K562 (cell line): ENCODE measurements at regions not wholly inside any gene's neighbourhood (a gene's known extent, or its start where the extent isn't known, plus 50 kb on each side); places are given as distances from the start of the nearest gene placed in this dataset.

Experiments
- ATAC-seq: fragments of 200-7000 bp; cut with Tn5 transposase; 3 replicates; pipeline ENCODE4 v1.9.1; 2020; ENCODE audit warnings: moderate library complexity
- BruUV-seq: library from RNA; stranded (reverse); fragments of 400-500 nt; replicated peaks from 2 replicates; lab custom pipeline; 2021; lab: Mats Ljungman, UMichigan
- CTCF ChIA-PET: fragments of 300-600 bp; formaldehyde crosslinking; extraction: SDS; loops from one replicate; lab custom pipeline; 2021; ENCODE audit warnings: low intra/inter-chr PET ratio; lab: Yijun Ruan, JAX
- POLR2A ChIA-PET: fragments of 300-600, 350-650 bp; sonication (Branson Sonifier 250); formaldehyde crosslinking; extraction: SDS; loops from one replicate; lab custom pipeline; 2021; ENCODE audit warnings: antibody characterized with exemption, inconsistent platforms; lab: Yijun Ruan, JAX
- DNase-seq, 4 experiments: peaks; one replicate each; pipeline versions ENCODE4 v3.0.0 to v3.0.0-alpha.2; 2011 to 2018; ENCODE audit warnings: low spot score in 3 of 4, mixed read lengths in 3 of 4; ENCODE audit errors: extremely low read depth in 1 of 4
- FAIRE-seq: peaks from 2 replicates; lab custom pipeline; 2011; peaks lifted over from hg19 to GRCh38; lab: Jason Lieb, UNC
- H2AFZ ChIP-seq: 2 replicates; pipeline ENCODE4 v1.6.0; 2011; ENCODE audit warnings: low read depth, low read length, control low read depth, inconsistent platforms
- H3K27ac ChIP-seq: fragments of 200-600 bp; 3 replicates; pipeline ENCODE4 v1.8.0; 2011; ENCODE audit warnings: low read depth, mild to moderate bottlenecking, control low read depth, inconsistent platforms, low read length, moderate library complexity, mixed read lengths; ENCODE audit errors: extremely low read depth
- H3K27me3 ChIP-seq, 2 experiments: fragments of 300-600 bp in 1 of 2; 2 replicates in 1 of 2; 3 replicates in 1 of 2; pipeline versions ENCODE4 v1.6.0 to v1.8.0; 2011; ENCODE audit warnings: inconsistent platforms in 2 of 2, low read length in 2 of 2, mild to moderate bottlenecking in 1 of 2, mixed read lengths in 1 of 2, moderate library complexity in 1 of 2; ENCODE audit not compliant: control insufficient read depth in 2 of 2, insufficient read depth in 2 of 2
- H3K36me3 ChIP-seq: fragments of 300-600 bp; 3 replicates; pipeline ENCODE4 v1.8.0; 2011; ENCODE audit warnings: mild to moderate bottlenecking, low read length, inconsistent platforms; ENCODE audit not compliant: control insufficient read depth, insufficient read depth
- H3K4me1 ChIP-seq, 2 experiments: fragments of 200-600 bp in 1 of 2; replicated peaks in 1 of 2; 2 replicates in 1 of 2; 3 replicates in 1 of 2; pipeline versions ENCODE4 v1.5.1 to v1.8.0; 2011; ENCODE audit warnings: inconsistent platforms in 2 of 2, low read length in 2 of 2, mild to moderate bottlenecking in 1 of 2, mixed read lengths in 1 of 2, moderate library complexity in 1 of 2; ENCODE audit not compliant: control insufficient read depth in 2 of 2, insufficient read depth in 2 of 2
- H3K4me2 ChIP-seq: 2 replicates; pipeline ENCODE4 v1.6.1; 2011; ENCODE audit warnings: low read length, control low read depth, inconsistent platforms, mixed read lengths; ENCODE audit not compliant: insufficient read depth
- H3K4me3 ChIP-seq: fragments of 200-600 bp; sonication (generic), shearing (Covaris generic); 2 replicates; pipeline ENCODE4 v1.5.1; 2016; ENCODE audit warnings: control low read depth, inconsistent platforms
- H3K79me2 ChIP-seq: fragments of 200-600 bp; 3 replicates; pipeline ENCODE4 v1.8.0; 2011; ENCODE audit warnings: low read length, inconsistent platforms; ENCODE audit not compliant: control insufficient read depth, insufficient read depth
- H3K9ac ChIP-seq, 2 experiments: 2 replicates each; pipeline versions ENCODE4 v1.6.0 to v1.6.1; 2011; ENCODE audit warnings: low read depth in 2 of 2, low read length in 2 of 2, control low read depth in 1 of 2, inconsistent platforms in 1 of 2, mild to moderate bottlenecking in 1 of 2, mixed read lengths in 1 of 2; ENCODE audit not compliant: insufficient read depth in 1 of 2
- H3K9me1 ChIP-seq: one replicate; pipeline ENCODE4 v1.6.0; 2011; ENCODE audit warnings: inconsistent platforms, mild to moderate bottlenecking, low read length, moderate library complexity; ENCODE audit not compliant: control insufficient read depth, insufficient read depth
- H3K9me3 ChIP-seq: replicated peaks from 2 replicates; pipeline ENCODE4 v1.5.1; 2011; ENCODE audit warnings: low read depth, low read length, inconsistent platforms; ENCODE audit not compliant: control insufficient read depth, insufficient read depth
- H4K20me1 ChIP-seq: replicated peaks from 2 replicates; pipeline ENCODE4 v1.6.1; 2011; ENCODE audit warnings: low read length, inconsistent platforms, mixed read lengths; ENCODE audit not compliant: control insufficient read depth, insufficient read depth
- BHLHE40 ChIP-seq: IDR thresholded peaks from 2 replicates; pipeline ENCODE4 v1.6.1; 2011; ENCODE audit warnings: low read length, improper control_type of control experiment
- CBX1 ChIP-seq: sonication (generic); IDR thresholded peaks from 2 replicates; pipeline ENCODE4 v1.6.1; 2016; ENCODE audit warnings: antibody characterized with exemption, low read depth, mild to moderate bottlenecking
- E2F1 ChIP-seq: sonication (generic); formaldehyde crosslinking; IDR thresholded peaks from 2 replicates; pipeline ENCODE4 v1.8.1; 2023; ENCODE audit warnings: mild to moderate bottlenecking, missing genetic modification reagents, moderate library complexity
- GATAD2B ChIP-seq: fragments of 450-650 bp; IDR thresholded peaks from 2 replicates; pipeline ENCODE4 v1.6.1; 2017; ENCODE audit warnings: mild to moderate bottlenecking, borderline replicate concordance
- GTF2F1 ChIP-seq: IDR thresholded peaks from 2 replicates; pipeline ENCODE4 v1.6.1; 2011; ENCODE audit warnings: low read depth, low read length, improper control_type of control experiment
- HDAC8 ChIP-seq: fragments of 450-650 bp; IDR thresholded peaks from 2 replicates; pipeline ENCODE4 v1.6.1; 2016; ENCODE audit warnings: mild to moderate bottlenecking, missing genetic modification characterization, moderate library complexity, missing compliant biosample characterization
- IRF1 ChIP-seq: sonication (generic); formaldehyde crosslinking; IDR thresholded peaks from 2 replicates; pipeline ENCODE4 v1.8.0; 2022; ENCODE audit warnings: missing genetic modification reagents, mild to moderate bottlenecking, borderline replicate concordance
- RBFOX2 ChIP-seq: fragments of 200-400 bp; formaldehyde crosslinking; IDR thresholded peaks from 2 replicates; pipeline ENCODE4 v1.6.1; 2017; ENCODE audit warnings: low read depth, mild to moderate bottlenecking, low read length, moderate library complexity
- RFX7 ChIP-seq: fragments of 250-450 bp; sonication (Bioruptor Pico); IDR thresholded peaks from 2 replicates; pipeline ENCODE4 v1.5.1; 2021; ENCODE audit warnings: mild to moderate bottlenecking
- SP2 ChIP-seq: IDR thresholded peaks from 2 replicates; pipeline ENCODE4 v1.6.1; 2011; ENCODE audit warnings: mild to moderate bottlenecking, low read depth, low read length, moderate library complexity; ENCODE audit not compliant: poor library complexity, severe bottlenecking; ENCODE audit errors: extremely low read depth
- ZC3H4 ChIP-seq: sonication (generic); formaldehyde crosslinking; IDR thresholded peaks from 2 replicates; pipeline ENCODE4 v1.9.0; 2021; ENCODE audit warnings: missing genetic modification reagents, borderline replicate concordance
- ZFP30 ChIP-seq: fragments of 250-450 bp; sonication (Bioruptor Pico); IDR thresholded peaks from 2 replicates; pipeline ENCODE4 v1.8.0; 2022; ENCODE audit warnings: moderate library complexity, mild to moderate bottlenecking, inconsistent platforms, borderline replicate concordance
- ZNF133 ChIP-seq: fragments of 250-450 bp; sonication (Bioruptor Pico); IDR thresholded peaks from 2 replicates; pipeline ENCODE4 v1.4.0; 2020; ENCODE audit warnings: mild to moderate bottlenecking
- ZNF197 ChIP-seq: fragments of 200-800 bp; sonication (Bioruptor generic); IDR thresholded peaks from 2 replicates; pipeline ENCODE4 v1.6.1; 2016; ENCODE audit warnings: low read depth, missing genetic modification characterization, missing compliant biosample characterization
- ZNF316 ChIP-seq: fragments of 450-650 bp; IDR thresholded peaks from 2 replicates; pipeline ENCODE4 v1.6.1; 2016
- ZNF511 ChIP-seq: sonication (generic); formaldehyde crosslinking; IDR thresholded peaks from 2 replicates; pipeline ENCODE4 v1.8.0; 2022; ENCODE audit warnings: mild to moderate bottlenecking, missing genetic modification reagents
- ZNF561 ChIP-seq: fragments of 450-650 bp; formaldehyde crosslinking; conservative IDR thresholded peaks from 2 replicates; pipeline ENCODE4 v1.4.0; 2020; ENCODE audit warnings: mild to moderate bottlenecking, moderate library complexity
- in situ Hi-C: fragments of 300-500 bp; cut with MboI; formaldehyde crosslinking; loops from 4 replicates; pipeline ENCODE4 v1.15.0; 2018; ENCODE audit warnings: inconsistent platforms, mixed read lengths
- intact Hi-C: fragments of 100-400 bp; cut with micrococcal nuclease; formaldehyde crosslinking; loops from 2 replicates; pipeline ENCODE4 v1.14.2; 2022

GRCh38 chr13:64300239-64300638 is 2884.6 kb upstream of the PCDH20 start:
- Histone ChIP-seq H3K9me1 (no peaks in the 10 kb centered on the region), H3K9ac (no peak overlapping the region), H3K27me3 (no peaks in the 10 kb centered on the region), H4K20me1 (no peaks in the 10 kb centered on the region), H2AFZ (no peak overlapping the region), H3K9me3 (no peaks in the 10 kb centered on the region), H3K79me2 (no peaks in the 10 kb centered on the region), H3K36me3 (no peaks in the 10 kb centered on the region), H3K4me1 (no peaks in the 10 kb centered on the region), H3K27ac (no peak overlapping the region), H3K4me2 (no peak overlapping the region), H3K4me3 (no peak overlapping the region)
- ATAC-seq (no peak), DNase-seq (no peak), FAIRE-seq (no peak)
- ChIA-PET CTCF (no interaction called here), POLR2A (no interaction called here)
- BruUV-seq: no TSS peak
- in situ Hi-C loops (no loop called here), intact Hi-C loops (no loop called here)
- TF ChIP-seq ZNF561 (no peak), GATAD2B (no peak), CBX1 (no peak), ZNF197 (CRISPR knock-in tag) (no peak), ZNF316 (no peak), HDAC8 (tag) (no peak), BHLHE40 (no peak), RBFOX2 (no peak), SP2 (no peak)

DNA sequence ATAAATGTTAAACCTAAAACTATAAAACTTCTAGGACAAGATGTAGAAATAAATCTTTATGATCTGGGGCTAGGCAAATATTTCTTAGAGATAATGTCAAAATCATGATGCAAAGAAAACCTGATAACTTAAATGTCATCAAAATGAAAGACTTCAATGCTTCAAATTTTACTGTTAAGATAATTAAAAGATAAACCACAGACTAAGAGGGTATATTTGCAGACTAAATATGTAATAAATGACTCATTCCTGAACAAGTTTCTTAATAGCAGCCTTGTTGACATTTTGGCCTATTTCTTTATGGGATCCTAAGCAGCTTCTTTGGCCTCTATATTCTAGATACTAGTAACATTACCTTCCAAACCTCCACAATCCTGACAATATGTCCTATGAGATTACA is 2878.3 kb upstream of the PCDH20 start:
- no peak for FAIRE-seq
- no peak for DNase-seq
- Histone ChIP-seq H3K27ac (no peak overlapping the region), H3K9ac (no peak overlapping the region), H3K27me3 (no peaks in the 10 kb centered on the region), H3K9me3 (no peaks in the 10 kb centered on the region), H3K36me3 (no peaks in the 10 kb centered on the region), H3K4me3 (no peak overlapping the region), H3K4me2 (no peak overlapping the region), H4K20me1 (no peaks in the 10 kb centered on the region), H3K4me1 (no peaks in the 10 kb centered on the region), H3K79me2 (no peaks in the 10 kb centered on the region), H2AFZ (no peak overlapping the region), H3K9me1 (no peaks in the 10 kb centered on the region)
- in situ Hi-C loops (no loop called here), intact Hi-C loops (no loop called here)
- no TSS peak for BruUV-seq
- ChIA-PET POLR2A (no interaction called here), CTCF (no interaction called here)
- no peak for ATAC-seq
- no peak for TF ChIP-seq ZFP30 (CRISPR knock-in tag)
- TF ChIP-seq ZC3H4: no peak
- no peak for TF ChIP-seq RFX7 (CRISPR knock-in tag)
- no peak for TF ChIP-seq ZNF133 (CRISPR knock-in tag)
- TF ChIP-seq E2F1 (CRISPR knock-in tag): no peak
- TF ChIP-seq ZNF511 (CRISPR knock-in tag): no peak
- TF ChIP-seq IRF1 (CRISPR knock-in tag): no peak
- TF ChIP-seq GTF2F1: no peak
